ENCODE measurements at regions not wholly inside any gene's neighbourhood (a gene's known extent, or its start where the extent isn't known, plus 50 kb on each side); places are given as distances from the start of the nearest gene placed in this dataset.
"Not testable (repeated sequence)": the region's sequence is repeated elsewhere in the genome, so short reads cannot be mapped to it uniquely, and the experiment has no call there.

GRCh38 chr15:87669846-87670245 is 586.7 kb downstream of the NTRK3 start:
- no peaks in the 10 kb centered on the region for H3K36me3 ChIP-seq (ENCODE audit: control insufficient read depth in 4 of 4, insufficient read depth in 4 of 4, low read length in 3 of 4)
- POLR2A ChIA-PET = no interaction called here
- no peak overlapping the region for H3K27ac ChIP-seq (ENCODE audit: insufficient read depth in 1 of 2, low read depth in 1 of 2, low read length in 2 of 2, poor library complexity in 1 of 2, severe bottlenecking in 2 of 2)
- DNase-seq = no peak
- CTCF ChIA-PET = no interaction called here
- no peaks in the 10 kb centered on the region for H3K4me1 ChIP-seq (ENCODE audit: control extremely low read depth in 1 of 4, control insufficient read depth in 4 of 4, insufficient read depth in 4 of 4, low read length in 3 of 4)
- 94% methylated on average over 5 of the region's 6 CpGs for WGBS (ENCODE audit: insufficient coverage)
- peaks cover 0 to 7% (median 0%) of the 10 kb centered on the region in 5 experiments for H3K9me3 ChIP-seq (ENCODE audit: control extremely low read depth in 1 of 5, control insufficient read depth in 4 of 5, insufficient read depth in 2 of 5, low read depth in 1 of 5, low read length in 4 of 5)
- H3K27me3 ChIP-seq (replicated peaks in 2 of 5; ENCODE audit: control insufficient read depth in 4 of 5, insufficient read depth in 5 of 5, low read length in 4 of 5) = no peaks in the 10 kb centered on the region
- no peak overlapping the region for H3K4me3 ChIP-seq (ENCODE audit: control insufficient read depth in 1 of 7, extremely low read depth in 1 of 7, insufficient read depth in 4 of 7, low read depth in 2 of 7, low read length in 6 of 7)

GRCh38 chr15:87668768-87669564 is 587.6 kb downstream of the NTRK3 start:
- H3K27me3 ChIP-seq (replicated peaks in 2 of 5; ENCODE audit: control insufficient read depth in 4 of 5, insufficient read depth in 5 of 5, low read length in 4 of 5); H3K27ac ChIP-seq (ENCODE audit: insufficient read depth in 1 of 2, low read depth in 1 of 2, low read length in 2 of 2, poor library complexity in 1 of 2, severe bottlenecking in 2 of 2); DNase-seq; H3K4me1 ChIP-seq (ENCODE audit: control extremely low read depth in 1 of 4, control insufficient read depth in 4 of 4, insufficient read depth in 4 of 4, low read length in 3 of 4); H3K36me3 ChIP-seq (ENCODE audit: control insufficient read depth in 4 of 4, insufficient read depth in 4 of 4, low read length in 3 of 4); H3K9me3 ChIP-seq (ENCODE audit: control extremely low read depth in 1 of 5, control insufficient read depth in 4 of 5, insufficient read depth in 2 of 5, low read depth in 1 of 5, low read length in 4 of 5); H3K4me3 ChIP-seq (ENCODE audit: control insufficient read depth in 1 of 7, extremely low read depth in 1 of 7, insufficient read depth in 4 of 7, low read depth in 2 of 7, low read length in 6 of 7); CTCF ChIA-PET: not testable (repeated sequence)
- 92% methylated on average over 5 of the region's 8 CpGs for WGBS (ENCODE audit: insufficient coverage)
- POLR2A ChIA-PET = interaction anchor here (0.7 kb wide), 1 partner anchor 426 kb away, joined by 4 read pairs; no protein-coding TSS in a partner anchor

GRCh38 chr15:87667643-87668042 is 588.9 kb downstream of the NTRK3 start:
- H3K9me3 ChIP-seq (ENCODE audit: control extremely low read depth in 1 of 5, control insufficient read depth in 4 of 5, insufficient read depth in 2 of 5, low read depth in 1 of 5, low read length in 4 of 5) = peaks cover 0 to 14% (median 4%) of the 10 kb centered on the region in 5 experiments
- H3K27me3 ChIP-seq (replicated peaks in 2 of 5; ENCODE audit: control insufficient read depth in 4 of 5, insufficient read depth in 5 of 5, low read length in 4 of 5) = no peaks in the 10 kb centered on the region
- H3K4me1 ChIP-seq (ENCODE audit: control extremely low read depth in 1 of 4, control insufficient read depth in 4 of 4, insufficient read depth in 4 of 4, low read length in 3 of 4) = no peaks in the 10 kb centered on the region
- CTCF ChIA-PET = no interaction called here
- H3K4me3 ChIP-seq (ENCODE audit: control insufficient read depth in 1 of 7, extremely low read depth in 1 of 7, insufficient read depth in 4 of 7, low read depth in 2 of 7, low read length in 6 of 7) = no peak overlapping the region
- POLR2A ChIA-PET = no interaction called here
- H3K27ac ChIP-seq (ENCODE audit: insufficient read depth in 1 of 2, low read depth in 1 of 2, low read length in 2 of 2, poor library complexity in 1 of 2, severe bottlenecking in 2 of 2) = no peak overlapping the region
- peak in 2 of 3 donors; percentile 3 to 7 for DNase-seq
- H3K36me3 ChIP-seq (ENCODE audit: control insufficient read depth in 4 of 4, insufficient read depth in 4 of 4, low read length in 3 of 4) = no peaks in the 10 kb centered on the region
- 100% methylated on average over 2 of the region's 3 CpGs for WGBS (ENCODE audit: insufficient coverage)

- DNase-seq = no peak
- Histone ChIP-seq H3K36me3 (ENCODE audit: control insufficient read depth in 4 of 4, insufficient read depth in 4 of 4, low read length in 3 of 4) (no peaks in the 10 kb centered on the region), H3K9me3 (ENCODE audit: control extremely low read depth in 1 of 5, control insufficient read depth in 4 of 5, insufficient read depth in 2 of 5, low read depth in 1 of 5, low read length in 4 of 5) (peaks cover 0 to 14% (median 4%) of the 10 kb centered on the region in 5 experiments), H3K27me3 (replicated peaks in 2 of 5; ENCODE audit: control insufficient read depth in 4 of 5, insufficient read depth in 5 of 5, low read length in 4 of 5) (peaks cover 0 to 2% (median 0%) of the 10 kb centered on the region in 5 experiments), H3K4me3 (ENCODE audit: control insufficient read depth in 1 of 7, extremely low read depth in 1 of 7, insufficient read depth in 4 of 7, low read depth in 2 of 7, low read length in 6 of 7) (no peak overlapping the region), H3K27ac (ENCODE audit: insufficient read depth in 1 of 2, low read depth in 1 of 2, low read length in 2 of 2, poor library complexity in 1 of 2, severe bottlenecking in 2 of 2) (no peak overlapping the region), H3K4me1 (ENCODE audit: control extremely low read depth in 1 of 4, control insufficient read depth in 4 of 4, insufficient read depth in 4 of 4, low read length in 3 of 4) (no peaks in the 10 kb centered on the region)
- ChIA-PET CTCF (interaction anchor here (0.6 kb wide), 1 partner anchor 1856 kb away, joined by 3 read pairs; no protein-coding TSS in a partner anchor), POLR2A (no interaction called here)
- 95% methylated on average over 3 of the region's 6 CpGs for WGBS (ENCODE audit: insufficient coverage)
These were observed 594.0 kb downstream of the NTRK3 start for GRCh38 chr15:87662575-87662974.

GRCh38 chr15:87661454-87662355 is 594.8 kb downstream of the NTRK3 start:
- Histone ChIP-seq H3K9me3 (ENCODE audit: control extremely low read depth in 1 of 5, control insufficient read depth in 4 of 5, insufficient read depth in 2 of 5, low read depth in 1 of 5, low read length in 4 of 5) (peaks cover 0 to 9% (median 1%) of the 10 kb centered on the region in 5 experiments), H3K4me1 (ENCODE audit: control extremely low read depth in 1 of 4, control insufficient read depth in 4 of 4, insufficient read depth in 4 of 4, low read length in 3 of 4) (no peaks in the 10 kb centered on the region), H3K27me3 (replicated peaks in 2 of 5; ENCODE audit: control insufficient read depth in 4 of 5, insufficient read depth in 5 of 5, low read length in 4 of 5) (peaks cover 0 to 2% (median 0%) of the 10 kb centered on the region in 5 experiments), H3K36me3 (ENCODE audit: control insufficient read depth in 4 of 4, insufficient read depth in 4 of 4, low read length in 3 of 4) (no peaks in the 10 kb centered on the region), H3K27ac (ENCODE audit: insufficient read depth in 1 of 2, low read depth in 1 of 2, low read length in 2 of 2, poor library complexity in 1 of 2, severe bottlenecking in 2 of 2) (no peak overlapping the region), H3K4me3 (ENCODE audit: control insufficient read depth in 1 of 7, extremely low read depth in 1 of 7, insufficient read depth in 4 of 7, low read depth in 2 of 7, low read length in 6 of 7) (no peak overlapping the region)
- ChIA-PET POLR2A (no interaction called here), CTCF (interaction anchor here (0.6 kb wide), 1 partner anchor 1857 kb away, joined by 3 read pairs; no protein-coding TSS in a partner anchor)
- 95% methylated on average over 2 of the region's 3 CpGs for WGBS (ENCODE audit: insufficient coverage)
- no peak for DNase-seq

- no peaks in the 10 kb centered on the region for H3K36me3 ChIP-seq (ENCODE audit: control insufficient read depth in 4 of 4, insufficient read depth in 4 of 4, low read length in 3 of 4)
- DNase-seq = no peak
- H3K27ac ChIP-seq (ENCODE audit: insufficient read depth in 1 of 2, low read depth in 1 of 2, low read length in 2 of 2, poor library complexity in 1 of 2, severe bottlenecking in 2 of 2) = no peak overlapping the region
- 100% methylated on average over 2 of the region's 2 CpGs for WGBS (ENCODE audit: insufficient coverage)
- POLR2A ChIA-PET = no interaction called here
- peaks cover 0 to 2% (median 0%) of the 10 kb centered on the region in 5 experiments for H3K27me3 ChIP-seq (replicated peaks in 2 of 5; ENCODE audit: control insufficient read depth in 4 of 5, insufficient read depth in 5 of 5, low read length in 4 of 5)
- CTCF ChIA-PET = no interaction called here
- H3K4me3 ChIP-seq (ENCODE audit: control insufficient read depth in 1 of 7, extremely low read depth in 1 of 7, insufficient read depth in 4 of 7, low read depth in 2 of 7, low read length in 6 of 7) = no peak overlapping the region
- H3K4me1 ChIP-seq (ENCODE audit: control extremely low read depth in 1 of 4, control insufficient read depth in 4 of 4, insufficient read depth in 4 of 4, low read length in 3 of 4) = no peaks in the 10 kb centered on the region
- H3K9me3 ChIP-seq (ENCODE audit: control extremely low read depth in 1 of 5, control insufficient read depth in 4 of 5, insufficient read depth in 2 of 5, low read depth in 1 of 5, low read length in 4 of 5) = peaks cover 0 to 9% (median 1%) of the 10 kb centered on the region in 5 experiments
These were observed 596.0 kb downstream of the NTRK3 start for GRCh38 chr15:87660251-87661129.

Data from common myeloid progenitor, CD34-positive (primary cell).